HG03280 (cell line): ENCODE measurements at regions not wholly inside any gene's neighbourhood (a gene's known extent, or its start where the extent isn't known, plus 50 kb on each side); places are given as distances from the start of the nearest gene placed in this dataset.

Experiments used
- ATAC-seq: cut with Tn5 transposase; IDR thresholded peaks from one replicate; pipeline ENCODE4 v1.9.1; 2021; ENCODE audit warnings: mild to moderate bottlenecking, moderate library complexity; ENCODE audit not compliant: unreplicated experiment

GRCh38 chr6:20023549-20024315 lies 186.6 kb downstream of the ID4 start:
- ATAC-seq, result peak; percentile 77

GRCh38 chr6:20024316-20024673 lies 187.1 kb downstream of the ID4 start:
- no peak for ATAC-seq

GRCh38 chr6:20024978-20025377 lies 187.3 kb downstream of the MBOAT1 start:
- ATAC-seq, result no peak

- ATAC-seq, result no peak
Observed at GRCh38 chr6:20025681-20026080, 186.6 kb downstream of the MBOAT1 start.

GRCh38 chr6:20028143-20028542 lies 184.1 kb downstream of the MBOAT1 start:
- ATAC-seq, result no peak

- no peak for ATAC-seq
Observed at GRCh38 chr6:20028562-20028961, 183.7 kb downstream of the MBOAT1 start.

GRCh38 chr6:20029979-20030378 lies 182.3 kb downstream of the MBOAT1 start:
- no peak for ATAC-seq

- no peak for ATAC-seq
Observed at GRCh38 chr6:20031342-20031741, 180.9 kb downstream of the MBOAT1 start.

GRCh38 chr6:20033697-20034407 lies 178.4 kb downstream of the MBOAT1 start:
- ATAC-seq, result no peak

GRCh38 chr6:20034408-20034769 lies 177.9 kb downstream of the MBOAT1 start:
- no peak for ATAC-seq

- no peak for ATAC-seq
Observed at GRCh38 chr6:20036141-20036677, 176.1 kb downstream of the MBOAT1 start.

GRCh38 chr6:20038410-20039204 lies 173.7 kb downstream of the MBOAT1 start:
- ATAC-seq, result no peak

- no peak for ATAC-seq
Observed at GRCh38 chr6:20044883-20045282, 167.4 kb downstream of the MBOAT1 start.
